ENCODE measurements at regions not wholly inside any gene's neighbourhood (a gene's known extent, or its start where the extent isn't known, plus 50 kb on each side); places are given as distances from the start of the nearest gene placed in this dataset.

DNA sequence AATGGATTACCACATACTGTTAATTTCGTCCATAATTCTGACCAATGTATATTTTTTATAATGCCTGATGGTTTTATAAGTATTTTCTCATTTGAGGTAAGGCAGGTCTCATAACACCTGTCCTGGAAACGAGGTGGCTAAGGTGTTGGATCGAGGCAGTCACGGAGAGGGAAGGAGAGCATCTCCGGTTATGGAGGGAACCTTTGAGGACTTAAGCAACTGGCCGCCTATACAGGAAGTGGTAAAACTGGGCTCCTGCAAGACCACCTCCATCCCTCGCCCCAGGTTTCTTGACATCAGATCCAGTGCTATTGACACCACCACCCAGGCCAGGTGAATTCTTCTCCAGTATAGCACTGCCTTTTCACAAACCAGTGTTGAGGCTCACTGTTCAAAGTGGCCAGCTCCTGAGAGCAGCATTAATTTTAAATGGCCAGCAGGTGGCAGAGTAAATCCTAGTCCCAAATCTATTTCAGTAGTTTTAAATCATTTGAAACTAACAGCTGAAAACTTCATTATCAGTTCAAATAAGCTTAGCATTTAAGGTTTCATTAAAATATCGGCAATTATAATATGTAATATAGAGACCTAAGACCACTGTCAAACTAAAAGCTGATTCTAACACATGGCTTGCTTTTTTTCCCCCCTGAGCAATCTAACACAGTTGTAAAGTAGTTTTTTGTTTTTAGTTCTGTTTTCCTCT, 100.8 kb downstream of the PPM1A start:
- Histone ChIP-seq H3K27ac (ENCODE audit: low read depth in 1 of 2, low read length in 2 of 2) (no peak overlapping the region), H3K27me3 (ENCODE audit: control insufficient read depth in 1 of 2, insufficient read depth in 2 of 2, low read length in 2 of 2) (no peaks in the 10 kb centered on the region), H3K9me3 (ENCODE audit: control insufficient read depth in 1 of 2, insufficient read depth in 1 of 2, low read length in 2 of 2) (no peaks in the 10 kb centered on the region), H3K4me3 (ENCODE audit: low read length) (no peak overlapping the region), H3K36me3 (ENCODE audit: insufficient read depth, low read length) (no peaks in the 10 kb centered on the region), H3K4me1 (ENCODE audit: insufficient read depth, low read length) (no peaks in the 10 kb centered on the region)
- no peaks in the 10 kb centered on the region for H3K36me3 Mint-ChIP-seq (ENCODE audit: low read depth)
- DNase-seq (peak in 6 of 14 experiments; percentile 4 to 63 (median 33)), ATAC-seq (ENCODE audit: poor library complexity) (peak; percentile 34)
- TF ChIP-seq, protein P1, sequence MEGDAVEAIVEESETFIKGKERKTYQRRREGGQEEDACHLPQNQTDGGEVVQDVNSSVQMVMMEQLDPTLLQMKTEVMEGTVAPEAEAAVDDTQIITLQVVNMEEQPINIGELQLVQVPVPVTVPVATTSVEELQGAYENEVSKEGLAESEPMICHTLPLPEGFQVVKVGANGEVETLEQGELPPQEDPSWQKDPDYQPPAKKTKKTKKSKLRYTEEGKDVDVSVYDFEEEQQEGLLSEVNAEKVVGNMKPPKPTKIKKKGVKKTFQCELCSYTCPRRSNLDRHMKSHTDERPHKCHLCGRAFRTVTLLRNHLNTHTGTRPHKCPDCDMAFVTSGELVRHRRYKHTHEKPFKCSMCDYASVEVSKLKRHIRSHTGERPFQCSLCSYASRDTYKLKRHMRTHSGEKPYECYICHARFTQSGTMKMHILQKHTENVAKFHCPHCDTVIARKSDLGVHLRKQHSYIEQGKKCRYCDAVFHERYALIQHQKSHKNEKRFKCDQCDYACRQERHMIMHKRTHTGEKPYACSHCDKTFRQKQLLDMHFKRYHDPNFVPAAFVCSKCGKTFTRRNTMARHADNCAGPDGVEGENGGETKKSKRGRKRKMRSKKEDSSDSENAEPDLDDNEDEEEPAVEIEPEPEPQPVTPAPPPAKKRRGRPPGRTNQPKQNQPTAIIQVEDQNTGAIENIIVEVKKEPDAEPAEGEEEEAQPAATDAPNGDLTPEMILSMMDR (IDR thresholded peaks at IDR 0.05), result peak; percentile 75
- H3K4me3 Mint-ChIP-seq, result no peak overlapping the region
- intact Hi-C loops (cut with DNase I, micrococcal nuclease), result loop anchor here (1.0 to 5.0 kb wide), 4 partner anchors 212 to 902 kb away; no protein-coding TSS in a partner anchor
- H3K4me1 Mint-ChIP-seq (ENCODE audit: low read depth), result peaks cover 12% of the 10 kb centered on the region
- H3K27ac Mint-ChIP-seq, result no peak overlapping the region
- no peaks in the 10 kb centered on the region for H3K9me3 Mint-ChIP-seq
- POLR2A ChIA-PET, result interaction anchor here (0.9 kb wide), 1 partner anchor 18 kb away, joined by 7 read pairs; no protein-coding TSS in a partner anchor
- CTCF ChIA-PET, result interaction anchor here (0.6 to 1.4 kb wide), 8 partner anchors 11 to 903 kb away, joined by 3 to 4 read pairs (median 3); partner anchors contain the start of gene PPM1A
- peaks cover 19% of the 10 kb centered on the region for H3K27me3 Mint-ChIP-seq

DNA sequence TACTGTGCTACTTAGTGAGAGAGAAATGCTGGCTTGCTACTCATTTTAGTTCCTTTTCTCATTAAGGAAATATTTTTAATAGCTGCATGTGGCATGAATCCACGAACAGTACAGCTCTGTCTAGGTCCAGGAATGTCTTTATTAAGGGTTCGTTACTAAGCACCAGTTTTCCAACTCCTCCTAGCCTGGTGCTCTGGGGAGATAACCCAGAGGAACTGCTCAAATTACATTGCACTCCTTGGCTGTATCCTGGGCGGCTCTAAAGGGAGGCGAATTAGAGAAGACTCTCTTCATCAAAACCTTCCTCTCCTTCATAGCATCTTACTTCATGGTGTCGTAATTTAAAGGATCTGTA, 101.3 kb downstream of the PPM1A start:
- Histone ChIP-seq H3K4me1 (ENCODE audit: insufficient read depth, low read length) (no peaks in the 10 kb centered on the region), H3K36me3 (ENCODE audit: insufficient read depth, low read length) (no peaks in the 10 kb centered on the region), H3K4me3 (ENCODE audit: low read length) (no peak overlapping the region), H3K9me3 (ENCODE audit: control insufficient read depth in 1 of 2, insufficient read depth in 1 of 2, low read length in 2 of 2) (no peaks in the 10 kb centered on the region), H3K27me3 (ENCODE audit: control insufficient read depth in 1 of 2, insufficient read depth in 2 of 2, low read length in 2 of 2) (no peaks in the 10 kb centered on the region), H3K27ac (ENCODE audit: low read depth in 1 of 2, low read length in 2 of 2) (no peak overlapping the region)
- Mint-ChIP-seq H3K36me3 (ENCODE audit: low read depth) (no peaks in the 10 kb centered on the region), H3K4me1 (ENCODE audit: low read depth) (peaks cover 12% of the 10 kb centered on the region), H3K9me3 (no peaks in the 10 kb centered on the region), H3K27me3 (peaks cover 17% of the 10 kb centered on the region), H3K4me3 (no peak overlapping the region), H3K27ac (no peak overlapping the region)
- ATAC-seq (ENCODE audit: poor library complexity), result no peak
- TF ChIP-seq, protein P1 (IDR thresholded peaks at IDR 0.05), result no peak
- ChIA-PET POLR2A (interaction anchor here (0.9 kb wide), 1 partner anchor 19 kb away, joined by 7 read pairs; no protein-coding TSS in a partner anchor), CTCF (interaction anchor here (0.6 to 1.4 kb wide), 8 partner anchors 11 to 903 kb away, joined by 3 to 4 read pairs (median 3); partner anchors contain the start of gene PPM1A)
- no peak for DNase-seq
- intact Hi-C loops (cut with DNase I, micrococcal nuclease), result loop anchor here (1.0 to 5.0 kb wide), 4 partner anchors 212 to 902 kb away; no protein-coding TSS in a partner anchor

DNA sequence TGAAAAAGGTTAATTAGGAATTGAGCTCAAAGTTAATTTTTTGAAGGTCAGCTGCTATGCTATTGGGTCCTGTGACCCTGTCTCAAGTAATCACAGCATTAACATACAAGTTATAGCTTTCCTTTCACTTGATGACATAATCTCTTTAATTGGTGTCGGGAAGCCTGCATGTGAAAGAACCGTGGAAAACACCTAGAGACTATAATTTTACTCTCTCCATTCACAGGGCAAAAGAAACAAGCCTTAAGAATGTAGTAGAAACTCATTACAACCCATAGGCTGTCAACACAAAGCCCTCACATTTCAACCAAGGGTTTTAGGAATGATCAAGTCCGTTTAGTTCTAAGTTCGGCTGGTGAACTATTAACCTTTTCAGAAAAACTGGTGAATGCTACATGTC, 104.4 kb downstream of the PPM1A start:
- no peak overlapping the region for H3K27ac Mint-ChIP-seq
- no peak overlapping the region for H3K4me3 ChIP-seq (ENCODE audit: low read length)
- H3K9me3 ChIP-seq (ENCODE audit: control insufficient read depth in 1 of 2, insufficient read depth in 1 of 2, low read length in 2 of 2), result no peaks in the 10 kb centered on the region
- ChIA-PET POLR2A (no interaction called here), CTCF (no interaction called here)
- H3K27me3 Mint-ChIP-seq, result peaks cover 17% of the 10 kb centered on the region
- intact Hi-C loops (cut with DNase I, micrococcal nuclease), result loop anchor here in 1 of 2 experiments (5.0 kb wide), 1 partner anchor 209 kb away; no protein-coding TSS in a partner anchor
- DNase-seq, result no peak
- TF ChIP-seq, protein P1 (IDR thresholded peaks at IDR 0.05), result no peak
- no peaks in the 10 kb centered on the region for H3K36me3 Mint-ChIP-seq (ENCODE audit: low read depth)
- H3K27me3 ChIP-seq (ENCODE audit: control insufficient read depth in 1 of 2, insufficient read depth in 2 of 2, low read length in 2 of 2), result no peaks in the 10 kb centered on the region
- H3K9me3 Mint-ChIP-seq, result no peaks in the 10 kb centered on the region
- H3K4me3 Mint-ChIP-seq, result no peak overlapping the region
- no peaks in the 10 kb centered on the region for H3K36me3 ChIP-seq (ENCODE audit: insufficient read depth, low read length)
- no peak overlapping the region for H3K27ac ChIP-seq (ENCODE audit: low read depth in 1 of 2, low read length in 2 of 2)
- H3K4me1 Mint-ChIP-seq (ENCODE audit: low read depth), result no peaks in the 10 kb centered on the region
- H3K4me1 ChIP-seq (ENCODE audit: insufficient read depth, low read length), result no peaks in the 10 kb centered on the region
- no peak for ATAC-seq (ENCODE audit: poor library complexity)
